Suppressor macrophage treated with lipopolysaccharide for 1 hour (primary cell): ENCODE measurements at regions not wholly inside any gene's neighbourhood (a gene's known extent, or its start where the extent isn't known, plus 50 kb on each side); places are given as distances from the start of the nearest gene placed in this dataset.

Source experiments
- DNase-seq, 3 donors: peaks; one replicate each; pipeline ENCODE4 v3.0.0-alpha.2; 2020 to 2022

GRCh38 chr12:108040947-108041346, 88.1 kb upstream of the WSCD2 start:
- DNase-seq: no peak

- no peak for DNase-seq
Observed at GRCh38 chr12:108043286-108043685, 85.8 kb upstream of the WSCD2 start.

- no peak for DNase-seq
Observed at GRCh38 chr12:108043750-108044533, 85.1 kb upstream of the WSCD2 start.

GRCh38 chr12:108046135-108046534, 83.0 kb upstream of the WSCD2 start:
- DNase-seq: no peak

GRCh38 chr12:108046650-108047049, 82.4 kb upstream of the WSCD2 start:
- no peak for DNase-seq

- peak; percentile 47 to 80 (median 65) for DNase-seq
Observed at GRCh38 chr12:108047071-108047550, 82.0 kb upstream of the WSCD2 start.

GRCh38 chr12:108048686-108049085, 80.4 kb upstream of the WSCD2 start:
- DNase-seq: no peak

- DNase-seq: no peak
Observed at GRCh38 chr12:108050696-108051095, 78.4 kb upstream of the WSCD2 start.

- DNase-seq: no peak
Observed at GRCh38 chr12:108052260-108052659, 76.8 kb upstream of the WSCD2 start.

GRCh38 chr12:108053512-108053911, 75.6 kb upstream of the WSCD2 start:
- no peak for DNase-seq

GRCh38 chr12:108054496-108054895, 74.6 kb upstream of the WSCD2 start:
- no peak for DNase-seq

- no peak for DNase-seq
Observed at GRCh38 chr12:108055141-108055540, 73.9 kb upstream of the WSCD2 start.

- DNase-seq: no peak
Observed at GRCh38 chr12:108060067-108060466, 69.0 kb upstream of the WSCD2 start.

- DNase-seq: peak; percentile 8 to 23 (median 15)
Observed at GRCh38 chr12:108060903-108061302, 68.2 kb upstream of the WSCD2 start.

- peak; percentile 42 to 59 (median 47) for DNase-seq
Observed at GRCh38 chr12:108063192-108063591, 65.9 kb upstream of the WSCD2 start.

GRCh38 chr12:108065069-108065468, 64.0 kb upstream of the WSCD2 start:
- DNase-seq: no peak

GRCh38 chr12:108066583-108067577, 62.2 kb upstream of the WSCD2 start:
- peak in 2 of 3 donors; percentile 34 to 35 for DNase-seq

- no peak for DNase-seq
Observed at GRCh38 chr12:108069651-108070165, 59.4 kb upstream of the WSCD2 start.

GRCh38 chr12:108075561-108075960, 53.5 kb upstream of the WSCD2 start:
- DNase-seq: no peak

GRCh38 chr12:108076556-108076955, 52.5 kb upstream of the WSCD2 start:
- no peak for DNase-seq

GRCh38 chr12:108078428-108078827, 50.7 kb upstream of the WSCD2 start:
- DNase-seq: no peak
